ENCODE measurements at regions not wholly inside any gene's neighbourhood (a gene's known extent, or its start where the extent isn't known, plus 50 kb on each side); places are given as distances from the start of the nearest gene placed in this dataset.
A peak's percentile ranks its signal among the peaks of the same experiment; 100 is the strongest.

GRCh38 chr6:128666405-128666804 is 146.0 kb upstream of the PTPRK start:
- DNase-seq, result no peak

- no peak for DNase-seq
Measured at GRCh38 chr6:128663238-128663637, 142.8 kb upstream of the PTPRK start.

- DNase-seq, result no peak
Measured at GRCh38 chr6:128659878-128660622, 139.7 kb upstream of the PTPRK start.

GRCh38 chr6:128659276-128659675 is 138.9 kb upstream of the PTPRK start:
- DNase-seq, result no peak

- DNase-seq, result no peak
Measured at GRCh38 chr6:128657181-128657580, 136.8 kb upstream of the PTPRK start.

- DNase-seq, result no peak
Measured at GRCh38 chr6:128655978-128656498, 135.6 kb upstream of the PTPRK start.

GRCh38 chr6:128648022-128648598 is 127.7 kb upstream of the PTPRK start:
- DNase-seq, result no peak

GRCh38 chr6:128642132-128642531 is 121.7 kb upstream of the PTPRK start:
- DNase-seq, result no peak

- no peak for DNase-seq
Measured at GRCh38 chr6:128641703-128642102, 121.3 kb upstream of the PTPRK start.

- DNase-seq, result no peak
Measured at GRCh38 chr6:128638817-128639216, 118.4 kb upstream of the PTPRK start.

- no peak for DNase-seq
Measured at GRCh38 chr6:128635219-128635618, 114.8 kb upstream of the PTPRK start.

GRCh38 chr6:128632131-128632530 is 111.7 kb upstream of the PTPRK start:
- no peak for DNase-seq

- no peak for DNase-seq
Measured at GRCh38 chr6:128631031-128631430, 110.6 kb upstream of the PTPRK start.

- no peak for DNase-seq
Measured at GRCh38 chr6:128630213-128630612, 109.8 kb upstream of the PTPRK start.

GRCh38 chr6:128617285-128617684 is 96.9 kb upstream of the PTPRK start:
- no peak for DNase-seq

- no peak for DNase-seq
Measured at GRCh38 chr6:128616342-128616741, 95.9 kb upstream of the PTPRK start.

GRCh38 chr6:128606611-128607010 is 86.2 kb upstream of the PTPRK start:
- DNase-seq, result no peak

- no peak for DNase-seq
Measured at GRCh38 chr6:128605961-128606360, 85.6 kb upstream of the PTPRK start.

GRCh38 chr6:128601060-128601459 is 80.7 kb upstream of the PTPRK start:
- no peak for DNase-seq

GRCh38 chr6:128600397-128600951 is 80.1 kb upstream of the PTPRK start:
- peak; percentile 1 for DNase-seq

- DNase-seq, result no peak
Measured at GRCh38 chr6:128599036-128599435, 78.6 kb upstream of the PTPRK start.

- DNase-seq, result no peak
Measured at GRCh38 chr6:128598571-128598970, 78.2 kb upstream of the PTPRK start.

- DNase-seq, result no peak
Measured at GRCh38 chr6:128597956-128598355, 77.6 kb upstream of the PTPRK start.

GRCh38 chr6:128597004-128597403 is 76.6 kb upstream of the PTPRK start:
- no peak for DNase-seq
